IPS DF 19.7 (cell line): ENCODE measurements at regions not wholly inside any gene's neighbourhood (a gene's known extent, or its start where the extent isn't known, plus 50 kb on each side); places are given as distances from the start of the nearest gene placed in this dataset.
A peak's percentile ranks its signal among the peaks of the same experiment; 100 is the strongest.
"Not testable (repeated sequence)": the region's sequence is repeated elsewhere in the genome, so short reads cannot be mapped to it uniquely, and the experiment has no call there.

Experiments
- DNase-seq: peaks from one replicate; pipeline ENCODE4 v3.0.0-alpha.2; 2013; ENCODE audit warnings: low read depth, low spot score

GRCh38 chr7:106523482-106523881 lies 137.5 kb downstream of the CCDC71L start:
- no peak for DNase-seq

GRCh38 chr7:106522696-106523095 lies 138.3 kb downstream of the CCDC71L start:
- no peak for DNase-seq

- no peak for DNase-seq
Observed at GRCh38 chr7:106521541-106521940, 139.4 kb downstream of the CCDC71L start.

- DNase-seq: peak; percentile 5
Observed at GRCh38 chr7:106520962-106521514, 139.9 kb downstream of the CCDC71L start.

- no peak for DNase-seq
Observed at GRCh38 chr7:106518967-106519366, 142.0 kb downstream of the CCDC71L start.

GRCh38 chr7:106518239-106518638 lies 142.7 kb downstream of the CCDC71L start:
- no peak for DNase-seq

- no peak for DNase-seq
Observed at GRCh38 chr7:106517508-106517907, 143.4 kb downstream of the CCDC71L start.

GRCh38 chr7:106515321-106515720 lies 145.6 kb downstream of the CCDC71L start:
- DNase-seq: no peak

- no peak for DNase-seq
Observed at GRCh38 chr7:106514881-106515280, 146.1 kb downstream of the CCDC71L start.

- no peak for DNase-seq
Observed at GRCh38 chr7:106512217-106512616, 148.7 kb downstream of the CCDC71L start.

- DNase-seq: no peak
Observed at GRCh38 chr7:106504645-106505044, 156.3 kb downstream of the CCDC71L start.

- no peak for DNase-seq
Observed at GRCh38 chr7:106504207-106504606, 156.8 kb downstream of the CCDC71L start.

- no peak for DNase-seq
Observed at GRCh38 chr7:106503626-106504025, 157.3 kb downstream of the CCDC71L start.

- DNase-seq: no peak
Observed at GRCh38 chr7:106501605-106502580, 159.1 kb downstream of the CCDC71L start.

GRCh38 chr7:106499897-106500296 lies 161.1 kb downstream of the CCDC71L start:
- DNase-seq: no peak

- DNase-seq: not testable (repeated sequence)
Observed at GRCh38 chr7:106498005-106498404, 163.0 kb downstream of the CCDC71L start.

GRCh38 chr7:106493041-106493731 lies 167.8 kb downstream of the CCDC71L start:
- DNase-seq: no peak

GRCh38 chr7:106488465-106488864 lies 172.5 kb downstream of the CCDC71L start:
- DNase-seq: no peak

- no peak for DNase-seq
Observed at GRCh38 chr7:106487892-106488291, 173.1 kb downstream of the CCDC71L start.

GRCh38 chr7:106486331-106486730 lies 174.6 kb downstream of the CCDC71L start:
- DNase-seq: no peak

GRCh38 chr7:106485919-106486318 lies 175.0 kb downstream of the CCDC71L start:
- DNase-seq: no peak

- DNase-seq: no peak
Observed at GRCh38 chr7:106485031-106485551, 175.9 kb downstream of the CCDC71L start.
